ENCODE measurements at regions not wholly inside any gene's neighbourhood (a gene's known extent, or its start where the extent isn't known, plus 50 kb on each side); places are given as distances from the start of the nearest gene placed in this dataset.

DNA sequence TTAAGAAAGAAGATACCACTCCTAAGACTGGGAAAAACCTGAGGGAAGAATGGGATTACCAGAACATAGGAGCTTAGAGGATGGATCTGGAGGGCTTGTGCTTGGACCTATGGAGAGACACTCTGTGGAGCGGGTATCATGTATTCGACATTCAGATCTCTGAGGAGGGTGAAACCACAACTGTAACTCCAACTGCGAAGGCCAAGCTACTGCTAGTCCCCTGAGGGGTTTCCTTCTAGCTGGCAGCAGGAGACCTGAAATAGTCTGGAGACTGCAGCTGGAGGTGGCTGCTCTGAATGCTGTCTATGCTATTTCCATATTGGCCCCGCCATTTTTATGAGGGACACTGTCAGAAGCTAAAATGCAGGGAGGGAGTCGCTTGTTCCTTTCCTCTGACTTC, 462.3 kb downstream of the PTPRC start:
- in situ Hi-C loops (cut with MboI): no loop called here
- no peak for FAIRE-seq
- RAD21 ChIA-PET (ENCODE audit: unreplicated experiment): interaction anchor here (0.9 kb wide), 1 partner anchor 19 kb away, joined by 3 read pairs; no protein-coding TSS in a partner anchor

More for the DNA sequence above, 462.3 kb downstream of the PTPRC start:
- ChIA-PET CTCF (no interaction called here), POLR2A (interaction anchor here (1.2 kb wide), 1 partner anchor 9 kb away, joined by 3 read pairs; no protein-coding TSS in a partner anchor), SMC1A (ENCODE audit: uncharacterized antibody, unreplicated experiment) (interaction anchor here (1.2 to 1.8 kb wide), 3 partner anchors 12 to 20 kb away, joined by 3 to 5 read pairs (median 4); no protein-coding TSS in a partner anchor)
- WGBS (ENCODE audit: insufficient coverage, insufficient replicate concordance, low lambda C conversion rate, missing lambda C conversion rate): 80% methylated on average over 5 of the region's 5 CpGs
- no peaks in the 10 kb centered on the region; the same call in 1 of the 2 replicates for H3K4me1 ChIP-seq (ENCODE audit: control insufficient read depth, insufficient read depth, low read length)
- no peaks in the 10 kb centered on the region for H3K27me3 ChIP-seq (replicated peaks in 1 of 2; ENCODE audit: control insufficient read depth in 2 of 2, insufficient read depth in 2 of 2, low read length in 1 of 2)
- H3K4me2 ChIP-seq (ENCODE audit: control insufficient read depth, insufficient read depth): no peak overlapping the region
- TF ChIP-seq BMI1 (IDR thresholded peaks at IDR 0.05; ENCODE audit: borderline replicate concordance): no peak
- TF ChIP-seq, protein P1, sequence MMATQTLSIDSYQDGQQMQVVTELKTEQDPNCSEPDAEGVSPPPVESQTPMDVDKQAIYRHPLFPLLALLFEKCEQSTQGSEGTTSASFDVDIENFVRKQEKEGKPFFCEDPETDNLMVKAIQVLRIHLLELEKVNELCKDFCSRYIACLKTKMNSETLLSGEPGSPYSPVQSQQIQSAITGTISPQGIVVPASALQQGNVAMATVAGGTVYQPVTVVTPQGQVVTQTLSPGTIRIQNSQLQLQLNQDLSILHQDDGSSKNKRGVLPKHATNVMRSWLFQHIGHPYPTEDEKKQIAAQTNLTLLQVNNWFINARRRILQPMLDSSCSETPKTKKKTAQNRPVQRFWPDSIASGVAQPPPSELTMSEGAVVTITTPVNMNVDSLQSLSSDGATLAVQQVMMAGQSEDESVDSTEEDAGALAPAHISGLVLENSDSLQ (IDR thresholded peaks at IDR 0.05): no peak
- TF ChIP-seq TARDBP (IDR thresholded peaks at IDR 0.05; ENCODE audit: borderline replicate concordance): no peak
- no peak for TF ChIP-seq JUND (IDR thresholded peaks at IDR 0.05; ENCODE audit: low read depth, low read length)
- TF ChIP-seq, protein P2, sequence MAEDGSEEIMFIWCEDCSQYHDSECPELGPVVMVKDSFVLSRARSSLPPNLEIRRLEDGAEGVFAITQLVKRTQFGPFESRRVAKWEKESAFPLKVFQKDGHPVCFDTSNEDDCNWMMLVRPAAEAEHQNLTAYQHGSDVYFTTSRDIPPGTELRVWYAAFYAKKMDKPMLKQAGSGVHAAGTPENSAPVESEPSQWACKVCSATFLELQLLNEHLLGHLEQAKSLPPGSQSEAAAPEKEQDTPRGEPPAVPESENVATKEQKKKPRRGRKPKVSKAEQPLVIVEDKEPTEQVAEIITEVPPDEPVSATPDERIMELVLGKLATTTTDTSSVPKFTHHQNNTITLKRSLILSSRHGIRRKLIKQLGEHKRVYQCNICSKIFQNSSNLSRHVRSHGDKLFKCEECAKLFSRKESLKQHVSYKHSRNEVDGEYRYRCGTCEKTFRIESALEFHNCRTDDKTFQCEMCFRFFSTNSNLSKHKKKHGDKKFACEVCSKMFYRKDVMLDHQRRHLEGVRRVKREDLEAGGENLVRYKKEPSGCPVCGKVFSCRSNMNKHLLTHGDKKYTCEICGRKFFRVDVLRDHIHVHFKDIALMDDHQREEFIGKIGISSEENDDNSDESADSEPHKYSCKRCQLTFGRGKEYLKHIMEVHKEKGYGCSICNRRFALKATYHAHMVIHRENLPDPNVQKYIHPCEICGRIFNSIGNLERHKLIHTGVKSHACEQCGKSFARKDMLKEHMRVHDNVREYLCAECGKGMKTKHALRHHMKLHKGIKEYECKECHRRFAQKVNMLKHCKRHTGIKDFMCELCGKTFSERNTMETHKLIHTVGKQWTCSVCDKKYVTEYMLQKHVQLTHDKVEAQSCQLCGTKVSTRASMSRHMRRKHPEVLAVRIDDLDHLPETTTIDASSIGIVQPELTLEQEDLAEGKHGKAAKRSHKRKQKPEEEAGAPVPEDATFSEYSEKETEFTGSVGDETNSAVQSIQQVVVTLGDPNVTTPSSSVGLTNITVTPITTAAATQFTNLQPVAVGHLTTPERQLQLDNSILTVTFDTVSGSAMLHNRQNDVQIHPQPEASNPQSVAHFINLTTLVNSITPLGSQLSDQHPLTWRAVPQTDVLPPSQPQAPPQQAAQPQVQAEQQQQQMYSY (CRISPR knock-in tag; IDR thresholded peaks at IDR 0.05): no peak
- TF ChIP-seq FOXK2 (IDR thresholded peaks at IDR 0.05): no peak
- TF ChIP-seq, protein P3, sequence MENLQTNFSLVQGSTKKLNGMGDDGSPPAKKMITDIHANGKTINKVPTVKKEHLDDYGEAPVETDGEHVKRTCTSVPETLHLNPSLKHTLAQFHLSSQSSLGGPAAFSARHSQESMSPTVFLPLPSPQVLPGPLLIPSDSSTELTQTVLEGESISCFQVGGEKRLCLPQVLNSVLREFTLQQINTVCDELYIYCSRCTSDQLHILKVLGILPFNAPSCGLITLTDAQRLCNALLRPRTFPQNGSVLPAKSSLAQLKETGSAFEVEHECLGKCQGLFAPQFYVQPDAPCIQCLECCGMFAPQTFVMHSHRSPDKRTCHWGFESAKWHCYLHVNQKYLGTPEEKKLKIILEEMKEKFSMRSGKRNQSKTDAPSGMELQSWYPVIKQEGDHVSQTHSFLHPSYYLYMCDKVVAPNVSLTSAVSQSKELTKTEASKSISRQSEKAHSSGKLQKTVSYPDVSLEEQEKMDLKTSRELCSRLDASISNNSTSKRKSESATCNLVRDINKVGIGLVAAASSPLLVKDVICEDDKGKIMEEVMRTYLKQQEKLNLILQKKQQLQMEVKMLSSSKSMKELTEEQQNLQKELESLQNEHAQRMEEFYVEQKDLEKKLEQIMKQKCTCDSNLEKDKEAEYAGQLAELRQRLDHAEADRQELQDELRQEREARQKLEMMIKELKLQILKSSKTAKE (IDR thresholded peaks at IDR 0.05; ENCODE audit: low read depth, poor library complexity, severe bottlenecking): no peak
- no peak overlapping the region for H3K9ac ChIP-seq (ENCODE audit: control insufficient read depth, insufficient read depth, low read length)
- intact Hi-C loops (cut with micrococcal nuclease; ENCODE audit: unreplicated experiment): no loop called here
- H3K27ac ChIP-seq (ENCODE audit: control insufficient read depth, insufficient read depth): no peak overlapping the region
- no TSS peak for BruUV-seq (replicated peaks)
- H3K36me3 ChIP-seq (ENCODE audit: control insufficient read depth in 2 of 2, insufficient read depth in 2 of 2, low read length in 1 of 2): no peaks in the 10 kb centered on the region
- no peaks in the 10 kb centered on the region; the same call in 1 of the 3 replicates for H3K9me3 ChIP-seq (replicated peaks; ENCODE audit: control insufficient read depth, insufficient read depth, low read length)
- no peak overlapping the region for H2AFZ ChIP-seq (ENCODE audit: control insufficient read depth, low read depth, low read length)
- H4K20me1 ChIP-seq (ENCODE audit: control insufficient read depth, insufficient read depth): no peaks in the 10 kb centered on the region
- ATAC-seq (no peak), DNase-seq (ENCODE audit: low read depth, low spot score) (no peak)
- no peaks in the 10 kb centered on the region for H3K79me2 ChIP-seq (ENCODE audit: control insufficient read depth, insufficient read depth, low read length)
- H3K4me3 ChIP-seq: no peak overlapping the region
